ENCODE measurements at regions not wholly inside any gene's neighbourhood (a gene's known extent, or its start where the extent isn't known, plus 50 kb on each side); places are given as distances from the start of the nearest gene placed in this dataset.
"Not testable (repeated sequence)": the region's sequence is repeated elsewhere in the genome, so short reads cannot be mapped to it uniquely, and the experiment has no call there.

DNA sequence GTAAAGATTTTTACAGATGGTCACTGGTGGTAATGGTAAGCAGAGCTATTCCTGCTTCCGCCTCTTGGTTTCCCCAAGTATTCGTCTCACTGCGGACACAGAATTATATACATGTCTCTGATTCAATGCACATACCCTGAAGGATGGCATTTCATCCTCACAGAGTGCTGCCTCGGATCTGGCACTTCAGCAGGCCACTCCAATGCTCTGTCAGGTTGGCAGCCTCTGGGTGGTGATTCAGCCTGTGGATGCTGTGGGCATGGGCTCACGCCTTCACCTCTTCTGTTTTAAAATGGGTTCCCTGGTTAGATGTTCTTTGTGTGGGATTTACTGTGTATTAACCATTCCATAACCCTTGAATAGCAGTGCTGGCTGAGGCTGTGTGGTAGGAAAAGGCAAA is 182.6 kb upstream of the ZNF608 start:
- DNase-seq, result no peak

DNA sequence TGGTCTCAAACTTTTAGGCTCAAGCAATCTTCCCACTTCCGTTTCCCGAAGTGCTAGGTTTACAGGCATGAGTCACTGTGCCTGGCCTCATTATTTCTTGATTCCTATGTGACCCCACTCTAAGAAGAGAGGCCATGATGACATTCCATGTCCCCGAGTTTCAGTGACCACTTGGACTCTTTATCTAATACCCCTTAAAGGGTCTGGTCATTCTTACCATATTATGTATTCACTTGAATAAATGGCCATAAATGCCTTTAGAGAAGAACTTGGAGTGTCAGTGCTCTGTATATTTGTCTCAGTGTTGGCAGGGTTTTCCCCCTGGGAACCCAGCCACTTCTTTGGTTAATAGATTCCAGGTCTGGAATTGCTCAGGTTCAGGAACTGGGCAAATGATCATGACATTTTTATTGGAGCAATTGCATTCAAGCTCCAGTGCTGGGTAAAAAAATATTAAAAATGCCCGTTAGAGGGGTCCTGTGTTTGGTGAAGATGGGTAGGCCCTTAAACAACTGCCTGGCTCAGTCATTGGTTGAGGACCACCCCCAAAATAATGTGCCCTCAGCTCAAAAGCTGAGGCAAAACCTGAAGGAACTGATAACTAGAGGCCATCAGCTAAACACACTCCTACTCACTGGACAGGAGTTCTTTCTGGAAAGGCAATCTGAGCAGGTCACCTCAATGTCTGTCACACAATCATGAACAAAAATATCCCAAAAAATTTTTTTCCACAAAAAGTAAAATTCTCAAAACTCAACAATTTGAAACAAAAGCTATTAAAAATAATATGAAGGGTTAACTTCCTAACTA is 186.6 kb upstream of the ZNF608 start:
- DNase-seq, result no peak

DNA sequence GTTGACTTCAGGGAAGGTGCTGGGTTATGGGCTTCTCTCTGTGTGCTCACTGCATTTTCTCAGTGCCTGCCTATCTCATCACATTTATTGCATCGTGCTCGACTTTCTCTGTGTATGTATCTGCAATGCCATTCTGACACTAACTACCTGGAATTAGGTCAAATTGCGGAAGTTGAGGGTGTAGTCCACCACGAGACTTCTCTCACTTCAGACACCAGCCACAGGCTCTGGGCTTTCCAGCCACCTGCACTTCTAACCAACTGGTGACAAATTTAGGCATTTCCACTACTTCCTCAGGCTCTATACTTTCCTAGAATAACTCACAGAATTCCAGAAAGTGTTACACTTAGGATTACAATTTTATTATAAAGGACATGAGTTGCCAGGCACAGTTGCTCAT is 188.6 kb upstream of the ZNF608 start:
- DNase-seq, result no peak

DNA sequence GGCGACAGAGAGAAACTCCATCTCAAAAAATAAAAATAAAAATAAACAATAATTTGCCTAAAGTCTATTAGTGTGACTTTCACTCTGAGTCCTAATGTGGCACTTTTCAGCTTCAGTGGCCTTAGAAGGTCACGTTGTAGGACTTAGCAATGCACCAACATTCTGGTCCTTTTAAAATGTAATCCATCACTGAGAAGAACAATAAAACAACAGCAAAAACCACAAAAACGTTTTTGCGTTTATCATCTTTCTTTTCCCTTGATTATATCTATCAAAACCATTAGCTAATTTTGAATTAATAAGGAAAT is 190.1 kb upstream of the ZNF608 start:
- no peak for DNase-seq

DNA sequence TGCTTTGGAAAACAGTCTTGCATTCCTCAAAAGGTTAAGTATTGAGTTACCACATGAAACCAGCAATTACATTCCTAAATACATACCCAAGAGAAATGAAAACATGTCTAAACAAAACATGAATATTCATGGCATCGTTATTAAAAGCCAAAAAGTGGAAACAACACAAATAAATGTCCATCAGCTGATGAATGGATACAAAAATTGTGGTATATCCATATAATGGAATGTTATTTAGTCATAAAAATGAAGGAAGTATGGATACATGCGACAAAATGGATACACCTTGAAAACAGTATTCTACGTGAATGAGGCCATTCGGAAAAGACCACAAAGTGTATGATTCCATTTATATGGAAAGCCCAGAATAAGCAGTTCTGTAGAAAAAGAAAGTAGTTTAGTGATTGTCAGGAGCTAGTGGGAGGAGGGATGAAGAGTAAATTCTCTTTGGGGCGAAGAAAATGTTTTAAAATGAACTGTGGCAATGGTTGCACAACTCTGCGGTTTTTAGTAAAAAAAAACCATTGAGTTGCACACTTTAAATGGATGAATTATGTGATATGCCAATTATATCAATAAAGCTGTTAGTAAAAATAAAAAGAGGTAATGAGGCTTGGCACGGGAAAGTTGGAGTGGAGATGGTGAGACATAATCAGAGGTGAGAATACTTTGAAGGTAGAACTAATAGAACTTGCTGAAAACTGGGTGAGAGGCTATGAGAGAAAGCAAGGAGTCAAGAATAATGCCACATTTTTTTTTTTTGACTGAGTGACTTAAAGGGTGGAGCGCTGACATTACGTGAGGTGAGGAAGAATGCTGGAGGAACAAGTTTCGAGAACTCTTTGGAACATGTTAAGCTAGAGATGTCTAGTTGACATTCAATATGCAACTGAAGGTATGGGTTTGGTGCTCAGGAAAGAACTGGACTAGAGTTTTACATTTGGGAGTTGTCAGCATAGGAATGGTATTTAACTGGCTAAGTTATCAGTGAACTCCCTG is 194.9 kb upstream of the ZNF608 start:
- DNase-seq, result no peak

DNA sequence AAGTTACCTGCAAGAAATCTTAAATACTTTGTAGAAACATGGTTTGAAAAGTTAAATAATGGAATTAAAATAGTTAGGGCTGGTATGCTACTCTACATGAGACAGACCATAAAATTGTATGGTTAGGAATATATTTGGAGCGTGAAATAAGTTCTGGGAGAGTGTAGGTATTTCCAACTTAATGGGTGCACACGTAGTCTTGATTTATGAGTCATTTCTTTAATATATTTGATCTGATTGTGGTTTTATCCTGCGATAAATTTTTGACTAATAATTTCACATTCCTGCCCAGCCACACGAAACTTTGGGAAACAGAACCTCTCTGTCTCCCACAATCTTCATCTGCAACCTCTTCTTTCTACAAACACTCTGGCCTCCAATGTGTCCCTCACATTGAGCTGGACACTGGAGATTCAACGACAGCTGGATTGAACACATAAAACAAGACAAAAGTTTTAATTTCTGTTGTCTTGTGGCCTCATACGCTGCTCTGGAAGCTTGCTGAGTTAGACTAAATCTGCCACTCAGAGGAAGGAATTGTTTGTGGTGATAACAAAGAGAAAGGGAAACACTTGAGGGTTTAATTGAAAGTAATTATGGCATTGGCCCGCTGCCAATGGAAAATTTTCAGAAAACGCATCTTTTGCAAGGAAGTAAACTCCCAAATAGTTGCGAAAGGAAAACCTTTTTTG is 201.8 kb upstream of the ZNF608 start:
- no peak for DNase-seq

DNA sequence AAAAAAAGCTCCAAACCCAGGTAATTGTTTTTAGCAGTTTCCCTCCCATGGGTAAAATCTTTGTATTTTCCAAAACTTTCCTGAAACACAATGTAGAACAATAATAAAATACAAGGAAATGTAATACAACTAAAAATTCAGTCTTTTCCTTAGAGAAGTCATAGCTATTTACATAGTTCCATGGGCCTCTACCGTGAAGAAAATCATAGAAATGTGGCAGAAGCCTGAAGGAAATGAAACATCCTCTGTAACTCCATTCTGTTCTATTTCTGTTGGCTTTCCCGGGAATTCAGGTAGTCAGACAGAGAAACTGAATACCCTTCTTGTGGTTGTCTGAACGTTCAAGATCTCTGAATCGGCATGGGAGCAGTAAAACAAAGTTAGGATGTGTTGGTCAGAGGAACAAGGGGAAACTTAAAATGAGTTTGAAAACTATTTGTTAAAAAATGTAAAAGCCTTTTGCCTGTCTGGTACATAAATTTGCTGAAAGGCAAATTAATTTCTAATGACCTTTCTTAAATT is 202.4 kb upstream of the ZNF608 start:
- DNase-seq, result no peak

DNA sequence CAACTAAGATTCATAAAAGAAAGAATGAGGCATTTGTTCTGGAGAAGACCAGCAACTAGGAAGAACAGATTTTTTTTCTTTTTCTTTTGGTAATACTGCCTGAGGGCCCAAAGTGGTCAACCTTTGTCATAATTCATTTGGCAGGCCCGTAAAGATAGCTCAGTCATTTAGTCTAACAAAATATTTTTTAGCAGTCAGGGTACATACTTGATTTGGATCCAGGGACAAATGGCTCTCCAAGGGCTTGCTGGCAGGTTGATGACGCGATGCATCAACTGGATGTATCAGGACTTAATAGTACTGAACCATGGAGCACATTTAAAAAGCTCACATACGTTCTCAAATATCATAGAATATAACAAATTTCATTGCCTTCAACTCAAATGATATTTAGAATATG is 203.4 kb upstream of the ZNF608 start:
- DNase-seq, result no peak

DNA sequence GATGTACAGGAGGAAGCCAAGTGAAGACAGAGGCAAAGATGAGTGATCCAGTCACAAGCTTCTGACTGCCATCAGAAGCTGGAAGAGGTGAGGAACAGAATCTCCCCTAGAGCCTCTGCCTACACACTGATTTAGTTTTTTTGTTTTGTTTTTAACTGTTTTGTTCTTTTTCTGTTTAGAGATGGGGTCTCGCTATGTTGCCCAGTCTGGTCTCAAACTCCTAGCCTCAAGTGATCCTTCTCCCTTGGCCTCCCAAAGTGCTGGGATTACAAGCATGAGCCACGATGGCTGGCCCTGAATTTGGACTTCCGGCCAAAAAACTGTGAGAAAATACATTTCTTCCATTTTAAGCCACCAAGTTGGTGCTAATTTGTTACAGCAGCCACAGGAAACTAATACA is 204.7 kb upstream of the ZNF608 start:
- no peak for DNase-seq

DNA sequence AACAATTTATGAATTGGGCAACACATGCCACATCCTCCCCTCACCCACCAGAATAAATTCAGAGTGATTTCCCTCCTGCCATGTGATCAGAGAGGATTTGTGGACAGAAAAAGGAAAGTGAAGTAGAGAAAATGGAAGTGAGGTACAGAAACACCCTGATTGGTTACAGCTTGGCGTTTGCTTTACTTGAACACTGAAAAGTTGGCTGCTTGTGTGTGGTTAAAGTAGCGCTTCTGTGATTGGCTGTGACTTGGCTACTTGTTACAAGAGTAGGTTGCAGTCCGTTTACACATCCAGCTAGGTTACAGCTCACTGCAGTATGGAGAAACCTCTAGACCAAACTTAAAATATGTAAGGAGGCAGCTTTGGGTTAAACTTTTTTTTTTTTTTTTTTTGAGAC is 205.2 kb upstream of the ZNF608 start:
- no peak for DNase-seq

DNA sequence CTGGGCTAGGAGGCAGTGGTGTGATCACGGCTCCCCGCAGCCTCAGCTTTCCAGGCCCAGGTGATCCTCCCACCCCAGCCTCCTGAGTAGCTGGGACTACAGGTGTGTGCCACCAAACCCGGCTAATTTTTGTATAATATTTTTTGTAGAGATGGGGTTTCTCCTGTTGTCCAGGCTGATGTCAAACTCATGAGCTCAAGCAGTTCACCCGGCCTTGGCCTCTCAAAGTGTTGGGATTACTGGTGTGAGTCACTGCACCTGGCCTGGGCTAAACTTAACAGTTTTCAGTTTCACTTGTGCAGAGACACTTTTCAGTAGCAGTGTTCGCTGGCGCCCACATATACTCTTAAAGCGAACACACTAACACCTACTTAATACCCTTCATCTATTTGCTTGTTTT is 205.6 kb upstream of the ZNF608 start:
- no peak for DNase-seq

DNA sequence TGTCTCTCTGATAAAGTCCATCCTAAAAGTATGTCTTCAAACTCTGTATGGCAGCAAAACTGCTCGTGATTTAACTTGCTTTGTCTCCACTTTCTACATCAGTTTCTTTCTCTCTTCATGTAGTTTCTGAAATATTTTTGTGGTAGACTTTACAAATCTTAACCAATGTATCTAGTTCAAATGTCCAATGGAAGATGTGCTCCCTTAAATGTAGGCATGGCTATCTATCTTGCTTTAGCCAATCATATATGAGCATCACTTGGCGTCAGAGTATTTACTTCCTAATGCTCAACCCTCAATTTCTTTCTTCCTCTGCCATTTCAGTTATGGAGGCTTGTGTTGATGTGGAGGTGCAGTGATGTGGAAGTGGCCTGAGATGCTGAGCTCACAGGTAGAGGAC is 206.1 kb upstream of the ZNF608 start:
- DNase-seq, result no peak

DNA sequence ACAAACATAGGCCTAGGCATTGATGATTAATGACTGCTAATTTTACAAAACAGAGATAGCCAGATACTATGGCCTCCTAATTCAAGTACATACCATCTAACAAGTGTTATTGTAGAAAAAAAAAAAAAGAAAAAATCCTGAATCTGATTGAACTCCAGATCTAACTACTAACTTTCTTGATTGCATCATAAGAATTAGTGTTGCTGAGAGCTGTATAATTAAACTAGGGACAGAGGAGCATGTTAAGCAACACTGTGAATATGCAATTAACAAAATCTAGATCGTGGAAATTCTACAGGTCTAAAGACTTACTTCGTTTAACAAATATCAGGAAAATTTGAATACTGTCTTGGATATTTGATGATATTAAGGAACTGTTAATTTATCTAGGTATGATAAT is 208.3 kb upstream of the ZNF608 start:
- no peak for DNase-seq

DNA sequence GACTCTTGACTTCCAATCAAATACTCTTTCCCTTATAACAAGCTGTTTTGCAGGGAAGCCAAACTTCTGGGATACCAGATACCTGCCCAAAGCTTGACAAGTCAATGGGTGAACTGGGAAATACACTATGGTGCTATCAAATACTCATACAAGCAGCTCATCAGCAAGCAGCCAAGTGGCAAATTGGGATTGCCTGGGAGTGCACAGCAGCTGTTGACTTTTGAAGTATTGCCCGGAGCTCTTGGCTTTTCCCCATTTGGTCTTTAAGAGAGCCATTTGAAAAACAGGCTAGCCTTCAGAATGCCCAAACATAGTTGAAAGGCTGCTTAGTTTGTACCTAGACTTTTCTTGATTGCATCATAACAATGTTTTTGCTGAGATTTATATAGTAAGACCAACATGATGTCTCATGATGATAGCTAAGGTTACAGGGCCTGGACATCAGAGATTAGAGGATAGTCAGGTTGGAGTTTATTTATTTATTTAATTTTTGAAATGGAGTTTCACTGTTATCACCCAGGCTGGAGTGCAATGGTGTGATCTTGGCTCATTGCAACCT is 210.1 kb upstream of the ZNF608 start:
- DNase-seq, result no peak

DNA sequence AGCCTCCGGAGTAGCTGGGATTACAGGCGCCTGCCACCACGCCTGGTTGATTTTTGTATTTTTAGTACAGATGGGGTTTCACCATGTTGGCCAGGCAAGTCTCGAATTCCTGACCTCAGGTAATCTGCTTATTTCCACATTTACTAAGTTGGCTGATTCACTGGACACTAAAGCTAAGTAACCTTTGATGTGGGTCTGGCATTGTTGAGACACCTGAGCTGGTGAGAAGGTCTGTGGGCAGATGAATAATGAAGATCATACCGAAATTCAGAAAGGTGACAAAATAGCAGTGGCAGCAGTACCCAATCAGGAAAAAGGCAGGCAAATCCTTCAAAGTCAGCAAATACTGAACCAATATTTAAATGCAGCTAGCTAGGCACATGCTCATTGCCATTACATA is 210.6 kb upstream of the ZNF608 start:
- no peak for DNase-seq

DNA sequence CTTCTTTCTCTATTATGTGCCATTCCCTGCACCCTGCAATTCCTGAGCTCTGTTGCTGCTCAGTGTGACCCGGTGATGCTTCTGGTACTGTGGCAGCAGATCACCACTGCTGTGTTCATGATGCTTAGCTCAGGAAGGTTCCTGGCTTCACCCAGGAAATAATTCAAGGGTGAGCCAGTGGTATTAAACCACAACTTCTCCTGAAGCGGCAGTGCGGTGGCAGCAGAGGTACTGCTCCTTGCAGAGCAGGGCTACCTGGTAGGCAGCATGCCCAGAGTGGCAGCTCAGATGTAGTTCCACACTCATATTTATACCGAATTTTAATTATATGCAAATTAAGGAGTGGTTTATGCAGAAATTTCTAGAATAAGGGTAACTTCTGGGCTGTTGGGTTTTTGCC is 213.8 kb upstream of the ZNF608 start:
- no peak for DNase-seq

DNA sequence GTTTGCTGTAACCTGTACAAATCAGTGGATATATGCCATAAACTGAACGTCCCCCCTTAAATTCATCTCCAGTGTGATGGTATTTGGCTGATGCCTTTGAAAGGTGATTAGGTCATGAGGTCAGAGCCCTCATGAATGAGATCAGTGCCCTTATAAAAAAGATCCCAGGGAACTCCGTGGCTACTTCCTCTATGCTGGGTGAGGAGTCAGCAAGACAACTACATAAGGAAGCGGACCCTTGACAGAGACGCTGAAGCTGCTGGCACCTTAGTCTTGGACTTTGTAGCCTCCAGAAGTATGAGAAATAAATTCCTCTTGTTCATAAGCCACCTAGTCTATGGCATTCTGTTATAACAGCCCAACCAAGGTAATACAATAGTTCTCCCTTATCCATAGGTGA is 215.1 kb upstream of the ZNF608 start:
- no peak for DNase-seq

DNA sequence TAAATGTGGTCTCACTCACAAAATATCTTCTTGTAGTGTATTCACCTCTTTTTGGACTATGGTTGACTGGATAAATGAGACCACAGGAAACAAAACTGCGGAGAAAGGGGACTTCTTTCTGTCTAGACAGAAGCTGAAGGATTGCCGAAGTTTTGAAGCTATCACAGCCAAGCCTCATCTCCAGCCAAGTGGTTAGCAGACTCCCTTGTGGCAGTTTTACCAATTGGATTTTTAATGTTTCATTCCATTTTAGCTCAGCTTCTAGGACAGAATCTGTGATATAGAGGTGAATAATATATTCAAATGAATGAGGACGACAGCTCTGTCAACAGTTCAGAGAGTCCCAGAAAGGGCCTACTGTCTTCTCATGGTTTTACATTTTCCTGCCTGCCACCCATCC is 215.7 kb upstream of the ZNF608 start:
- DNase-seq, result no peak

DNA sequence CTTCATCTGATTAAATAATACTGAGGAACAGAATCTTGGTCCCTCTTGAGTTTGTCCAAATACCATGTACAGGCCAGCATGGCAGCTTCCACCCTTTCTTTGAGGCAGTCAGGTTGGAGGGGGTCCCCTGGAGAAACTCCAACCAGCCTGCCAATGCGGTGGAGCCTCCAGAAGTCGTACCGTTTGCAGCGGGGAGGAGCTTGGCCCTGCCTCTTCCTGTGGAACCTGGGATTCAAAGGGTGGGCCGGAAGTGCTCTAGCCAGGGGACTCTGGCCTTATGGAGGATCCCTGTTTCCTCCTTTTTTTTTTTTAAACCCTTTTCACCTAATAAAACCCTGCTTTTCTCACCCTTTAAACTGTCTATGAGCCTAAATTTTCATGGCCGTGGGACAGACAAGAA is 216.3 kb upstream of the ZNF608 start:
- no peak for DNase-seq

DNA sequence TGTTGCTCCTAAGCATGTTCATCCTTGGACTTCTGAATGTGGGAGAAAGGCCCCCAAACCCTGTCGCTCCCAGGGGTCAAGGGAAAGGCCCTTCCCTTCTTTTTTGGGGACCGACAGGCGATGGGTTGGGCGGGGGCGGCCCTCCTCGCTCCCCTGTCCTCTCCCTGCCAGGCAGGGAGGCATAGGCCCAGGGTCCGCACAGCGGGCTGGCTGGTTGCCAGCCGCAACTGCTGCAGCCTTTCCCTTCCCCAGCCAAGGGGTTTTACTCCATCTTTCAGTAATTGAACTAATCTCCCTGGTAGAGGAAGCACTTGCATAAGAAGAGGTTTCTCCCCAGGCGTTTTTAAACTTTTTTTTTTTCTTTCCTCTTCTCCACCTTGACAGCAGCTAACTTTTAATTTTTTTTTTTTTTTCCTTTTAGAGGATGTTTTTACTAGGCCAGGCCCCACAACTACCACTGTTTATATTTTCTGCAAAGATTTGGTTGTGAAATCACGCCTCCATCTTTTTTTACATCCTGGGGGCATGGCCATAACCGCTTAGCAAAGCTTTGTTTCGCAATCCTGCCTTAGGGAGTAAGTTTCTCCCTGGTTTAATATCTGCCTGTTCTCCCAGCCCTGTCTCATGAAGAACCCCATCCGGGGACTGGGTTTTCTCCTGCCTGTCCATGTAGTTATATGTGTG is 216.9 kb upstream of the ZNF608 start:
- DNase-seq, result no peak

DNA sequence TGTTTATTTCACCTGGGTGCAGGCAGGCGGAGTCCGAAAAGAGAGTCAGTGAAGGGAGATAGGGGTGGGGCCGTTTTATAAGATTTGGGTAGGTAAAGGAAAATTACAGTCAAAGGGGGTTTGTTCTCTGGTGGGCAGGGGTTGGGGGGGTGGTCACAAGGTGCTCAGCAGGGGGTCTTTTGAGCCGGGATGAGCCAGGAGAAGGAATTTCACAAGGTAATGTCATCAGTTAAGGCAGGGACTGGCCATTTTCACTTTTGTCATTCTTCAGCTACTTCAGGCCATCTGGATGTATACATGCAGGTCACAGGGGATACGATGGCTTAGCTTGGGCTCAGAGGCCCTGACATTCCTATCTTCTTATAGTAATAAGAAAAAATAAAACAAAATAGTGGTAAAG is 220.3 kb upstream of the ZNF608 start:
- DNase-seq, result not testable (repeated sequence)

DNA sequence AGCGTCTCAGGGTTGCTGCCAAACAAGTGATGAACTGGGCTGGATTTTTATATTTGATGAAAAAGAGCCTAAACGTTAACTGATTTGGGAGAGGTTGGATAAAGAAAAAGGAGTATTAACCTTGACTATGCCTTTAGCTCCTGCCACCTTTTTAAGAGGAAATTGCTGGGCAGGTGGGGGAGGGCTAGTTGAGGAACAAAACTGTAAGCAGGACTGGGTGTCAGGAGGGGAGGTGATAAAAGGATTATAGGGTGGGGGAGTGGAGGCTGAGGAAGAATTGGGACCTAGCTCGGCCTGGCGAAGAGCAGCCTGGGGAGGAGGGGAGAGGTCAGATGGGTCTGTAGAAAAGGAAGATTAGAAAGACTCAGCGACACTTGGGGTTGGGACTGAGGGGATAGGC is 223.9 kb upstream of the ZNF608 start:
- not testable (repeated sequence) for DNase-seq
